HepG2 (cell line): ENCODE measurements at regions not wholly inside any gene's neighbourhood (a gene's known extent, or its start where the extent isn't known, plus 50 kb on each side); places are given as distances from the start of the nearest gene placed in this dataset.

ENCODE experiments used
- ATAC-seq: fragments of 200-7000 bp; cut with Tn5 transposase; 3 replicates; pipeline ENCODE4 v1.9.1; 2020; ENCODE audit warnings: mild to moderate bottlenecking, moderate library complexity
- BruUV-seq: library from RNA; stranded (reverse); fragments of 400-500 nt; replicated peaks from 2 replicates; lab custom pipeline; 2021; lab: Mats Ljungman, UMichigan
- CTCF ChIA-PET: fragments of 300-600 bp; formaldehyde crosslinking; extraction: SDS; loops from one replicate; lab custom pipeline; 2021; ENCODE audit warnings: low total read pairs, inconsistent platforms, low intra/inter-chr PET ratio; lab: Yijun Ruan, JAX
- POLR2A ChIA-PET: fragments of 350-600 bp; sonication (Branson Sonifier 250); formaldehyde crosslinking; loops from one replicate; lab custom pipeline; 2020; ENCODE audit warnings: antibody characterized with exemption, inconsistent platforms; lab: Yijun Ruan, JAX
- DNase-seq: peaks from one replicate; pipeline ENCODE4 v3.0.0-alpha.2; 2015; ENCODE audit warnings: low spot score
- FAIRE-seq: peaks from 3 replicates; lab custom pipeline; 2011; peaks lifted over from hg19 to GRCh38; lab: Jason Lieb, UNC
- H2AFZ ChIP-seq: one replicate; pipeline ENCODE4 v1.6.1; 2011; ENCODE audit warnings: low read length, inconsistent platforms
- H3K27ac ChIP-seq: fragments of 300-600 bp; 3 replicates; pipeline ENCODE4 v1.8.0; 2011; ENCODE audit warnings: mixed run types, mild to moderate bottlenecking, mixed read lengths, low read length, inconsistent platforms; ENCODE audit not compliant: insufficient read depth; ENCODE audit errors: extremely low read length
- H3K27me3 ChIP-seq, 2 experiments: fragments of 200-600 bp in 1 of 2; 2 replicates in 1 of 2; 3 replicates in 1 of 2; pipeline versions ENCODE4 v1.6.0 to v1.8.0; 2011; ENCODE audit warnings: low read length in 2 of 2, mild to moderate bottlenecking in 2 of 2, moderate library complexity in 2 of 2, inconsistent platforms in 1 of 2; ENCODE audit not compliant: insufficient read depth in 2 of 2, control insufficient read depth in 1 of 2
- H3K36me3 ChIP-seq, 2 experiments: fragments of 200-600 bp in 1 of 2; replicated peaks in 1 of 2; 2 replicates in 1 of 2; 3 replicates in 1 of 2; pipeline versions ENCODE4 v1.5.1 to v1.8.0; 2011; ENCODE audit warnings: low read length in 2 of 2, inconsistent platforms in 1 of 2; ENCODE audit not compliant: insufficient read depth in 2 of 2, control insufficient read depth in 1 of 2
- H3K4me1 ChIP-seq: 2 replicates; pipeline ENCODE4 v1.5.1; 2012; ENCODE audit warnings: low read length, inconsistent platforms; ENCODE audit not compliant: insufficient read depth
- H3K4me2 ChIP-seq: 2 replicates; pipeline ENCODE4 v1.6.0; 2011; ENCODE audit warnings: low read depth, low read length, inconsistent platforms
- H3K4me3 ChIP-seq, 3 experiments: fragments of 200-600 bp in 1 of 3; sonication (generic), shearing (Covaris generic) in 1 of 3; replicated peaks in 1 of 3; 2 replicates each; pipeline ENCODE4 v1.5.1; 2011 to 2016; ENCODE audit warnings: low read length in 3 of 3, inconsistent platforms in 2 of 3, low read depth in 2 of 3, mild to moderate bottlenecking in 2 of 3, control low read depth in 1 of 3, mixed read lengths in 1 of 3; ENCODE audit not compliant: insufficient read depth in 1 of 3
- H3K79me2 ChIP-seq: one replicate; pipeline ENCODE4 v1.6.1; 2011; ENCODE audit warnings: low read length, inconsistent platforms; ENCODE audit not compliant: insufficient read depth
- H3K9ac ChIP-seq: 2 replicates; pipeline ENCODE4 v1.6.0; 2011; ENCODE audit warnings: mild to moderate bottlenecking, low read depth, low read length, inconsistent platforms; ENCODE audit not compliant: insufficient read depth
- H3K9me3 ChIP-seq: 2 replicates; pipeline ENCODE4 v1.5.1; 2012; ENCODE audit warnings: mild to moderate bottlenecking, low read length
- H4K20me1 ChIP-seq: 2 replicates; pipeline ENCODE4 v1.6.0; 2011; ENCODE audit warnings: inconsistent platforms, mild to moderate bottlenecking, low read length, moderate library complexity; ENCODE audit not compliant: insufficient read depth
- ATF7 ChIP-seq, 2 experiments: fragments of 450-650 bp in 1 of 2; sonication (generic) in 1 of 2; formaldehyde crosslinking in 1 of 2; IDR thresholded peaks; 2 replicates each; pipeline versions ENCODE4 v1.4.0 to v1.6.1; 2016 to 2020; ENCODE audit warnings: antibody characterized with exemption in 1 of 2, mild to moderate bottlenecking in 1 of 2, missing genetic modification reagents in 1 of 2
- BRF2 ChIP-seq: sonication (generic); formaldehyde crosslinking; IDR thresholded peaks from 2 replicates; pipeline ENCODE4 v1.8.1; 2022; ENCODE audit warnings: mild to moderate bottlenecking, missing genetic modification reagents
- CBX1 ChIP-seq: IDR thresholded peaks from one replicate; pipeline ENCODE4 v1.6.1; 2016; ENCODE audit warnings: antibody characterized with exemption, low read depth
- CREB1 ChIP-seq, 2 experiments: fragments of 450-650 bp in 1 of 2; IDR thresholded peaks; 2 replicates each; pipeline ENCODE4 v1.6.1; 2016 to 2017; ENCODE audit warnings: control low read depth in 1 of 2, mild to moderate bottlenecking in 1 of 2, missing compliant biosample characterization in 1 of 2, missing genetic modification characterization in 1 of 2
- GMEB2 ChIP-seq: IDR thresholded peaks from 2 replicates; pipeline ENCODE4 v1.6.1; 2016; ENCODE audit warnings: missing biosample characterization, missing genetic modification reagents, low read depth
- MAZ ChIP-seq, 2 experiments: sonication (generic) in 1 of 2; formaldehyde crosslinking in 1 of 2; IDR thresholded peaks; 2 replicates each; pipeline versions ENCODE4 v1.5.0 to v1.6.1; 2012 to 2020; ENCODE audit warnings: low read depth in 2 of 2, mild to moderate bottlenecking in 2 of 2, borderline replicate concordance in 1 of 2, improper control_type of control experiment in 1 of 2, low read length in 1 of 2, missing genetic modification reagents in 1 of 2, moderate library complexity in 1 of 2
- NFE2L1 ChIP-seq: sonication (generic); formaldehyde crosslinking; IDR thresholded peaks from 2 replicates; pipeline ENCODE4 v1.4.0; 2020; ENCODE audit warnings: missing genetic modification reagents, mild to moderate bottlenecking, borderline replicate concordance
- SOX6 ChIP-seq, 2 experiments: fragments of 450-650 bp in 1 of 2; sonication (generic) in 1 of 2; formaldehyde crosslinking in 1 of 2; IDR thresholded peaks; 2 replicates each; pipeline versions ENCODE4 v1.4.0 to v1.6.1; 2017 to 2020; ENCODE audit warnings: antibody characterized with exemption in 1 of 2, mild to moderate bottlenecking in 1 of 2, missing genetic modification reagents in 1 of 2
- ZBTB7A ChIP-seq: sonication (generic); formaldehyde crosslinking; IDR thresholded peaks from 2 replicates; pipeline ENCODE4 v1.8.0; 2022; ENCODE audit warnings: mild to moderate bottlenecking, missing genetic modification reagents
- ZFP37 ChIP-seq: sonication (generic); formaldehyde crosslinking; IDR thresholded peaks from 2 replicates; pipeline ENCODE4 v1.4.0; 2020; ENCODE audit warnings: missing genetic modification reagents, borderline replicate concordance
- ZMAT3 ChIP-seq: sonication (generic); formaldehyde crosslinking; conservative IDR thresholded peaks from 2 replicates; pipeline ENCODE4 v1.7.0; 2021; ENCODE audit warnings: missing genetic modification reagents
- ZNF3 ChIP-seq: IDR thresholded peaks from 2 replicates; pipeline ENCODE4 v1.7.0; 2017; ENCODE audit warnings: inconsistent platforms
- ZNF362 ChIP-seq: sonication (generic); formaldehyde crosslinking; IDR thresholded peaks from 2 replicates; pipeline ENCODE4 v1.4.0; 2020; ENCODE audit warnings: missing genetic modification reagents, mild to moderate bottlenecking, borderline replicate concordance
- ZNF703 ChIP-seq: sonication (generic); formaldehyde crosslinking; IDR thresholded peaks from 2 replicates; pipeline ENCODE4 v1.5.1; 2020; ENCODE audit warnings: missing genetic modification reagents, mild to moderate bottlenecking, moderate library complexity, borderline replicate concordance
- ZNF790 ChIP-seq: sonication (generic); formaldehyde crosslinking; IDR thresholded peaks from 2 replicates; pipeline ENCODE4 v1.8.0; 2022; ENCODE audit warnings: missing genetic modification reagents, mild to moderate bottlenecking, borderline replicate concordance
- WGBS: methylation state at CpG from one replicate; pipeline ENCODE4 v1.1.6; 2017; ENCODE audit warnings: low lambda C conversion rate; 5-methylcytosine and 5-hydroxymethylcytosine counted together
- in situ Hi-C: cut with HindIII; loops from 2 replicates; pipeline ENCODE4 v1.10.0; 2017; ENCODE audit warnings: low pct_unique_long_range_greater_than_20kb; ENCODE audit not compliant: extremely low pct_ligation_motif_present
- intact Hi-C: fragments of 100-400 bp; cut with micrococcal nuclease; formaldehyde crosslinking; loops from one replicate; pipeline ENCODE4 v1.10.0; 2022; ENCODE audit not compliant: unreplicated experiment

GRCh38 chr4:186428481-186428880 lies 126.9 kb downstream of the MTNR1A start:
- no peak for TF ChIP-seq ZMAT3 (CRISPR knock-in tag)
- TF ChIP-seq ZNF3 (CRISPR knock-in tag), result no peak
- no peak for TF ChIP-seq ZBTB7A (CRISPR knock-in tag)
- TF ChIP-seq MAZ (IDR thresholded peaks at IDR 0.05; ENCODE audit: borderline replicate concordance, low read depth, low read length), result no peak
- TF ChIP-seq MAZ (CRISPR knock-in tag; IDR thresholded peaks at IDR 0.05; ENCODE audit: low read depth), result no peak
- TF ChIP-seq ZNF703, result no peak
- in situ Hi-C loops, result no loop called here

GRCh38 chr4:186424745-186425144 lies 130.6 kb downstream of the MTNR1A start:
- Histone ChIP-seq H3K9me3 (no peaks in the 10 kb centered on the region), H3K27me3 (peaks cover 1 to 5% of the 10 kb centered on the region in 2 experiments), H3K4me2 (no peak overlapping the region), H2AFZ (no peak overlapping the region), H3K4me3 (no peak overlapping the region), H3K27ac (no peak overlapping the region), H3K36me3 (no peaks in the 10 kb centered on the region), H3K79me2 (no peaks in the 10 kb centered on the region), H3K4me1 (no peaks in the 10 kb centered on the region), H4K20me1 (no peaks in the 10 kb centered on the region), H3K9ac (no peak overlapping the region)
- intact Hi-C loops (no loop called here), in situ Hi-C loops (no loop called here)
- CTCF ChIA-PET, result no interaction called here
- no peak for DNase-seq
- no peak for FAIRE-seq
- ATAC-seq, result no peak
- WGBS, result 10% methylated on average over 4 of the region's 4 CpGs
- no TSS peak for BruUV-seq
- POLR2A ChIA-PET, result no interaction called here
- TF ChIP-seq CREB1 (IDR thresholded peaks at IDR 0.05) (peak; percentile 94), CREB1 (CRISPR knock-in tag; IDR thresholded peaks at IDR 0.05) (no peak), ZFP37 (CRISPR knock-in tag) (no peak), GMEB2 (CRISPR knock-in tag) (no peak), NFE2L1 (CRISPR knock-in tag) (no peak), BRF2 (CRISPR knock-in tag) (no peak), ATF7 (IDR thresholded peaks at IDR 0.05) (peak; percentile 82), ATF7 (CRISPR knock-in tag; IDR thresholded peaks at IDR 0.05) (no peak), CBX1 (no peak), SOX6 (IDR thresholded peaks at IDR 0.05) (no peak), SOX6 (CRISPR knock-in tag; IDR thresholded peaks at IDR 0.05) (no peak), ZNF362 (CRISPR knock-in tag) (no peak), ZNF790 (no peak)

More at GRCh38 chr4:186428481-186428880, 126.9 kb downstream of the MTNR1A start:
- H3K4me1 ChIP-seq, result no peaks in the 10 kb centered on the region
- no peaks in the 10 kb centered on the region for H3K36me3 ChIP-seq
- H3K9ac ChIP-seq, result no peak overlapping the region
- H4K20me1 ChIP-seq, result no peaks in the 10 kb centered on the region
- H2AFZ ChIP-seq, result peak overlapping the region; percentile 2
- no peak for DNase-seq
- 54% methylated on average over 7 of the region's 13 CpGs for WGBS
- intact Hi-C loops, result no loop called here
- peaks cover 0 to 3% of the 10 kb centered on the region in 2 experiments; a peak in 3 of 5 replicates for H3K27me3 ChIP-seq
- no peak for ATAC-seq
- POLR2A ChIA-PET, result no interaction called here
- H3K9me3 ChIP-seq, result no peaks in the 10 kb centered on the region
- no TSS peak for BruUV-seq
- H3K4me3 ChIP-seq, result no peak overlapping the region
- no peak overlapping the region for H3K4me2 ChIP-seq
- H3K27ac ChIP-seq, result no peak overlapping the region
- no peak for FAIRE-seq
- H3K79me2 ChIP-seq, result no peaks in the 10 kb centered on the region
- CTCF ChIA-PET, result no interaction called here
